CD14-positive monocyte (primary cell): ENCODE measurements at regions not wholly inside any gene's neighbourhood (a gene's known extent, or its start where the extent isn't known, plus 50 kb on each side); places are given as distances from the start of the nearest gene placed in this dataset.

Experiments used
- DNase-seq, 3 donors: peaks; one replicate each; pipeline ENCODE4 v3.0.0-alpha.2; 2011 to 2022
- H2AFZ ChIP-seq: 2 replicates; pipeline ENCODE4 v1.6.0; 2012; ENCODE audit warnings: mild to moderate bottlenecking, low read depth, low read length, inconsistent platforms; ENCODE audit not compliant: insufficient read depth, poor library complexity, severe bottlenecking
- H3K27ac ChIP-seq, 2 donors: 1 replicate in 1 of 2; 2 replicates in 1 of 2; pipeline ENCODE4 v1.5.1; 2012 to 2013; ENCODE audit warnings: low read length in 2 of 2, control low read depth in 1 of 2, inconsistent platforms in 1 of 2, low read depth in 1 of 2, mild to moderate bottlenecking in 1 of 2
- H3K27me3 ChIP-seq, 2 donors: one replicate each; pipeline versions ENCODE4 v1.6.0 to v1.6.1; 2011 to 2013; ENCODE audit warnings: low read length in 2 of 2; ENCODE audit not compliant: control insufficient read depth in 2 of 2, insufficient read depth in 2 of 2
- H3K36me3 ChIP-seq, 2 donors: replicated peaks in 1 of 2; 1 replicate in 1 of 2; 2 replicates in 1 of 2; pipeline versions ENCODE4 v1.5.1 to v1.6.1; 2012 to 2013; ENCODE audit warnings: low read length in 2 of 2, control low read depth in 1 of 2, inconsistent platforms in 1 of 2, mild to moderate bottlenecking in 1 of 2; ENCODE audit not compliant: insufficient read depth in 2 of 2, control insufficient read depth in 1 of 2
- H3K4me1 ChIP-seq, 2 donors: 1 replicate in 1 of 2; 2 replicates in 1 of 2; pipeline versions ENCODE4 v1.5.1 to v1.6.1; 2012 to 2013; ENCODE audit warnings: low read length in 2 of 2, control low read depth in 1 of 2, inconsistent platforms in 1 of 2, mild to moderate bottlenecking in 1 of 2, moderate library complexity in 1 of 2; ENCODE audit not compliant: insufficient read depth in 2 of 2, control insufficient read depth in 1 of 2
- H3K4me2 ChIP-seq: replicated peaks from 2 replicates; pipeline ENCODE3; 2012; ENCODE audit warnings: low read length, moderate library complexity, mild to moderate bottlenecking; ENCODE audit not compliant: poor library complexity, severe bottlenecking; ENCODE audit errors: extremely low read depth
- H3K4me3 ChIP-seq, 3 experiments: fragments of 200-600 bp in 1 of 3; sonication (generic) in 1 of 3; replicated peaks in 1 of 3; 1 replicate in 2 of 3; 2 replicates in 1 of 3; pipeline ENCODE4 v1.5.1; 2011 to 2013; ENCODE audit warnings: low read length in 3 of 3, mild to moderate bottlenecking in 3 of 3, control low read depth in 2 of 3, low read depth in 2 of 3, inconsistent platforms in 1 of 3, moderate library complexity in 1 of 3
- H3K79me2 ChIP-seq: 2 replicates; pipeline ENCODE4 v1.6.0; 2012; ENCODE audit warnings: mild to moderate bottlenecking, control low read depth, inconsistent platforms, low read length, moderate library complexity; ENCODE audit not compliant: insufficient read depth
- H3K9ac ChIP-seq: 2 replicates; pipeline ENCODE4 v1.6.0; 2017; ENCODE audit warnings: low read length, mild to moderate bottlenecking; ENCODE audit not compliant: insufficient read depth, poor library complexity, severe bottlenecking
- H3K9me3 ChIP-seq, 2 donors: replicated peaks in 1 of 2; 1 replicate in 1 of 2; 2 replicates in 1 of 2; pipeline versions ENCODE4 v1.5.1 to v1.6.1; 2012 to 2013; ENCODE audit warnings: low read length in 2 of 2, control low read depth in 1 of 2; ENCODE audit not compliant: control insufficient read depth in 1 of 2, insufficient read depth in 1 of 2
- H4K20me1 ChIP-seq: 2 replicates; pipeline ENCODE4 v1.6.0; 2012; ENCODE audit warnings: mild to moderate bottlenecking, low read length, control low read depth, moderate library complexity; ENCODE audit not compliant: insufficient read depth
- H3K27ac Mint-ChIP-seq, 7 donors: one replicate each; pipeline ENCODE4 v1.8.0; 2020; ENCODE audit warnings: mild to moderate bottlenecking in 7 of 7, mixed read lengths in 7 of 7, moderate library complexity in 6 of 7, inconsistent platforms in 2 of 7
- H3K27me3 Mint-ChIP-seq, 3 donors: one replicate each; pipeline ENCODE4 v1.8.0; 2021 to 2022; ENCODE audit warnings: low read depth in 3 of 3, mild to moderate bottlenecking in 3 of 3, mixed read lengths in 3 of 3, moderate library complexity in 3 of 3, inconsistent platforms in 1 of 3
- H3K36me3 Mint-ChIP-seq, 2 donors: one replicate each; pipeline ENCODE4 v1.8.0; 2020; ENCODE audit warnings: mixed read lengths in 2 of 2, inconsistent platforms in 1 of 2, mild to moderate bottlenecking in 1 of 2
- H3K4me1 Mint-ChIP-seq: one replicate; pipeline ENCODE4 v1.8.0; 2020; ENCODE audit warnings: mild to moderate bottlenecking, mixed read lengths
- H3K4me3 Mint-ChIP-seq, 2 donors: one replicate each; pipeline ENCODE4 v1.8.0; 2020; ENCODE audit warnings: mild to moderate bottlenecking in 2 of 2, mixed read lengths in 2 of 2, moderate library complexity in 1 of 2
- H3K9me3 Mint-ChIP-seq, 7 donors: one replicate each; pipeline ENCODE4 v1.8.0; 2020 to 2022; ENCODE audit warnings: mixed read lengths in 7 of 7, mild to moderate bottlenecking in 6 of 7, moderate library complexity in 6 of 7, inconsistent platforms in 2 of 7
- CTCF ChIP-seq: fragments of 200-600 bp; IDR thresholded peaks from one replicate; pipeline ENCODE4 v1.8.0; 2022; ENCODE audit warnings: antibody characterized with exemption, mild to moderate bottlenecking
- whole genome bisulfite sequencing: methylation state at CpG from one replicate; pipeline ENCODE4 v1.1.5; 2013; ENCODE audit warnings: missing lambda C conversion rate; ENCODE audit not compliant: insufficient coverage; 5-methylcytosine and 5-hydroxymethylcytosine counted together
- intact Hi-C, 2 donors: fragments of 100-400 bp; cut with micrococcal nuclease; formaldehyde crosslinking; loops; one replicate each; pipeline versions ENCODE4 v1.15.0 to v1.15.1; 2023

GRCh38 chr9:22522206-22522740 is 75.6 kb downstream of the DMRTA1 start:
- H3K9me3 Mint-ChIP-seq: peaks cover 0 to 2% (median 0%) of the 10 kb centered on the region in 7 donors
- H3K27me3 Mint-ChIP-seq: peaks cover 0 to 1% (median 0%) of the 10 kb centered on the region in 3 donors

GRCh38 chr9:22528485-22528884 is 81.9 kb downstream of the DMRTA1 start:
- no peak for DNase-seq
- Histone ChIP-seq H3K4me1 (no peaks in the 10 kb centered on the region), H3K4me2 (no peak overlapping the region), H3K36me3 (no peaks in the 10 kb centered on the region), H3K27me3 (no peaks in the 10 kb centered on the region), H4K20me1 (no peaks in the 10 kb centered on the region), H3K27ac (no peak overlapping the region), H3K79me2 (no peaks in the 10 kb centered on the region), H2AFZ (no peak overlapping the region), H3K9ac (no peak overlapping the region), H3K9me3 (no peaks in the 10 kb centered on the region), H3K4me3 (no peak overlapping the region)
- no CpG with 5 or more reads among the region's 2 CpGs for WGBS
- H3K27me3 Mint-ChIP-seq: no peaks in the 10 kb centered on the region
- no peaks in the 10 kb centered on the region for H3K36me3 Mint-ChIP-seq
- H3K27ac Mint-ChIP-seq: no peak overlapping the region
- intact Hi-C loops: no loop called here
- no peak for TF ChIP-seq CTCF
- no peaks in the 10 kb centered on the region for H3K9me3 Mint-ChIP-seq
- no peak overlapping the region for H3K4me3 Mint-ChIP-seq
- no peaks in the 10 kb centered on the region for H3K4me1 Mint-ChIP-seq

More at GRCh38 chr9:22522206-22522740, 75.6 kb downstream of the DMRTA1 start:
- Histone ChIP-seq H2AFZ (no peak overlapping the region), H3K36me3 (no peaks in the 10 kb centered on the region), H3K9me3 (no peaks in the 10 kb centered on the region), H3K4me2 (no peak overlapping the region), H3K4me1 (no peaks in the 10 kb centered on the region), H4K20me1 (no peaks in the 10 kb centered on the region), H3K27ac (no peak overlapping the region), H3K79me2 (no peaks in the 10 kb centered on the region), H3K4me3 (no peak overlapping the region), H3K27me3 (no peaks in the 10 kb centered on the region), H3K9ac (no peak overlapping the region)
- intact Hi-C loops: no loop called here
- no peak for TF ChIP-seq CTCF
- no peak overlapping the region for H3K4me3 Mint-ChIP-seq
- H3K36me3 Mint-ChIP-seq: no peaks in the 10 kb centered on the region
- H3K4me1 Mint-ChIP-seq: no peaks in the 10 kb centered on the region
- H3K27ac Mint-ChIP-seq: no peak overlapping the region
- 55% methylated on average over 2 of the region's 5 CpGs for WGBS
- DNase-seq: no peak
